GM12872 (cell line): ENCODE measurements at regions not wholly inside any gene's neighbourhood (a gene's known extent, or its start where the extent isn't known, plus 50 kb on each side); places are given as distances from the start of the nearest gene placed in this dataset.

ENCODE experiments used
- CTCF ChIP-seq: IDR thresholded peaks from 3 replicates; pipeline ENCODE4 v1.5.1; 2011; ENCODE audit warnings: low read depth, mild to moderate bottlenecking, low read length, moderate library complexity; ENCODE audit not compliant: insufficient read depth

- no peak for TF ChIP-seq CTCF
These were observed 409.1 kb upstream of the TENM3 start for GRCh38 chr4:181834071-181834470.

- TF ChIP-seq CTCF, result no peak
These were observed 407.9 kb upstream of the TENM3 start for GRCh38 chr4:181835348-181835747.

GRCh38 chr4:181838253-181838652, 404.9 kb upstream of the TENM3 start:
- no peak for TF ChIP-seq CTCF

- TF ChIP-seq CTCF, result no peak
These were observed 397.6 kb upstream of the TENM3 start for GRCh38 chr4:181845617-181846016.

GRCh38 chr4:181846934-181847333, 396.3 kb upstream of the TENM3 start:
- TF ChIP-seq CTCF, result no peak

GRCh38 chr4:181848357-181848756, 394.8 kb upstream of the TENM3 start:
- TF ChIP-seq CTCF, result no peak

GRCh38 chr4:181849472-181849871, 393.7 kb upstream of the TENM3 start:
- no peak for TF ChIP-seq CTCF
